HepG2 (cell line): ENCODE measurements at regions not wholly inside any gene's neighbourhood (a gene's known extent, or its start where the extent isn't known, plus 50 kb on each side); places are given as distances from the start of the nearest gene placed in this dataset.
A peak's percentile ranks its signal among the peaks of the same experiment; 100 is the strongest.

Experiments
- ATAC-seq: fragments of 200-7000 bp; cut with Tn5 transposase; 3 replicates; pipeline ENCODE4 v1.9.1; 2020; ENCODE audit warnings: mild to moderate bottlenecking, moderate library complexity
- BruUV-seq: library from RNA; stranded (reverse); fragments of 400-500 nt; replicated peaks from 2 replicates; lab custom pipeline; 2021; lab: Mats Ljungman, UMichigan
- CTCF ChIA-PET: fragments of 300-600 bp; formaldehyde crosslinking; extraction: SDS; loops from one replicate; lab custom pipeline; 2021; ENCODE audit warnings: low total read pairs, inconsistent platforms, low intra/inter-chr PET ratio; lab: Yijun Ruan, JAX
- POLR2A ChIA-PET: fragments of 350-600 bp; sonication (Branson Sonifier 250); formaldehyde crosslinking; loops from one replicate; lab custom pipeline; 2020; ENCODE audit warnings: antibody characterized with exemption, inconsistent platforms; lab: Yijun Ruan, JAX
- DNase-seq: peaks from one replicate; pipeline ENCODE4 v3.0.0-alpha.2; 2015; ENCODE audit warnings: low spot score
- FAIRE-seq: peaks from 3 replicates; lab custom pipeline; 2011; peaks lifted over from hg19 to GRCh38; lab: Jason Lieb, UNC
- H2AFZ ChIP-seq: one replicate; pipeline ENCODE4 v1.6.1; 2011; ENCODE audit warnings: low read length, inconsistent platforms
- H3K27ac ChIP-seq: fragments of 300-600 bp; 3 replicates; pipeline ENCODE4 v1.8.0; 2011; ENCODE audit warnings: mixed run types, mild to moderate bottlenecking, mixed read lengths, low read length, inconsistent platforms; ENCODE audit not compliant: insufficient read depth; ENCODE audit errors: extremely low read length
- H3K27me3 ChIP-seq, 2 experiments: fragments of 200-600 bp in 1 of 2; 2 replicates in 1 of 2; 3 replicates in 1 of 2; pipeline versions ENCODE4 v1.6.0 to v1.8.0; 2011; ENCODE audit warnings: low read length in 2 of 2, mild to moderate bottlenecking in 2 of 2, moderate library complexity in 2 of 2, inconsistent platforms in 1 of 2; ENCODE audit not compliant: insufficient read depth in 2 of 2, control insufficient read depth in 1 of 2
- H3K36me3 ChIP-seq, 2 experiments: fragments of 200-600 bp in 1 of 2; replicated peaks in 1 of 2; 2 replicates in 1 of 2; 3 replicates in 1 of 2; pipeline versions ENCODE4 v1.5.1 to v1.8.0; 2011; ENCODE audit warnings: low read length in 2 of 2, inconsistent platforms in 1 of 2; ENCODE audit not compliant: insufficient read depth in 2 of 2, control insufficient read depth in 1 of 2
- H3K4me1 ChIP-seq: 2 replicates; pipeline ENCODE4 v1.5.1; 2012; ENCODE audit warnings: low read length, inconsistent platforms; ENCODE audit not compliant: insufficient read depth
- H3K4me2 ChIP-seq: 2 replicates; pipeline ENCODE4 v1.6.0; 2011; ENCODE audit warnings: low read depth, low read length, inconsistent platforms
- H3K4me3 ChIP-seq, 3 experiments: fragments of 200-600 bp in 1 of 3; sonication (generic), shearing (Covaris generic) in 1 of 3; replicated peaks in 1 of 3; 2 replicates each; pipeline ENCODE4 v1.5.1; 2011 to 2016; ENCODE audit warnings: low read length in 3 of 3, inconsistent platforms in 2 of 3, low read depth in 2 of 3, mild to moderate bottlenecking in 2 of 3, control low read depth in 1 of 3, mixed read lengths in 1 of 3; ENCODE audit not compliant: insufficient read depth in 1 of 3
- H3K79me2 ChIP-seq: one replicate; pipeline ENCODE4 v1.6.1; 2011; ENCODE audit warnings: low read length, inconsistent platforms; ENCODE audit not compliant: insufficient read depth
- H3K9ac ChIP-seq: 2 replicates; pipeline ENCODE4 v1.6.0; 2011; ENCODE audit warnings: mild to moderate bottlenecking, low read depth, low read length, inconsistent platforms; ENCODE audit not compliant: insufficient read depth
- H3K9me3 ChIP-seq: 2 replicates; pipeline ENCODE4 v1.5.1; 2012; ENCODE audit warnings: mild to moderate bottlenecking, low read length
- H4K20me1 ChIP-seq: 2 replicates; pipeline ENCODE4 v1.6.0; 2011; ENCODE audit warnings: inconsistent platforms, mild to moderate bottlenecking, low read length, moderate library complexity; ENCODE audit not compliant: insufficient read depth
- IRF2 ChIP-seq: IDR thresholded peaks from 2 replicates; pipeline ENCODE4 v1.6.1; 2018; ENCODE audit warnings: missing genetic modification reagents, missing compliant biosample characterization
- KLF13 ChIP-seq: sonication (generic); formaldehyde crosslinking; IDR thresholded peaks from 2 replicates; pipeline ENCODE4 v1.4.0; 2020; ENCODE audit warnings: mild to moderate bottlenecking, missing genetic modification reagents
- KLF6 ChIP-seq: IDR thresholded peaks from 2 replicates; pipeline ENCODE4 v1.8.0; 2016; ENCODE audit warnings: missing biosample characterization, missing genetic modification reagents
- MLLT10 ChIP-seq: sonication (generic); formaldehyde crosslinking; IDR thresholded peaks from 2 replicates; pipeline ENCODE4 v1.4.0; 2020; ENCODE audit warnings: missing genetic modification reagents
- PAX8 ChIP-seq: sonication (generic); formaldehyde crosslinking; IDR thresholded peaks from 2 replicates; pipeline ENCODE4 v1.8.0; 2022; ENCODE audit warnings: mild to moderate bottlenecking, missing genetic modification reagents, borderline replicate concordance
- PHB2 ChIP-seq: fragments of 450-650 bp; IDR thresholded peaks from 2 replicates; pipeline ENCODE4 v1.6.1; 2018; ENCODE audit not compliant: partially characterized antibody
- POGK ChIP-seq: sonication (generic); formaldehyde crosslinking; conservative IDR thresholded peaks from 2 replicates; pipeline ENCODE4 v1.8.0; 2022; ENCODE audit warnings: mild to moderate bottlenecking, moderate library complexity, missing genetic modification reagents
- SIX4 ChIP-seq: sonication (generic); formaldehyde crosslinking; IDR thresholded peaks from 2 replicates; pipeline ENCODE4 v1.4.0; 2020; ENCODE audit warnings: missing genetic modification reagents
- SP2 ChIP-seq: sonication (generic); formaldehyde crosslinking; IDR thresholded peaks from 2 replicates; pipeline ENCODE4 v1.5.1; 2020; ENCODE audit warnings: mild to moderate bottlenecking, missing genetic modification reagents
- ZNF331 ChIP-seq: sonication (generic); formaldehyde crosslinking; IDR thresholded peaks from 2 replicates; pipeline ENCODE4 v1.4.0; 2020; ENCODE audit warnings: missing genetic modification reagents
- ZNF367 ChIP-seq: sonication (generic); formaldehyde crosslinking; IDR thresholded peaks from 2 replicates; pipeline ENCODE4 v1.4.0; 2020; ENCODE audit warnings: missing genetic modification reagents, borderline replicate concordance
- ZNF460 ChIP-seq: sonication (generic); formaldehyde crosslinking; IDR thresholded peaks from 2 replicates; pipeline ENCODE4 v1.5.1; 2020; ENCODE audit warnings: missing genetic modification reagents, mild to moderate bottlenecking, borderline replicate concordance
- ZNF788 ChIP-seq: sonication (generic); formaldehyde crosslinking; IDR thresholded peaks from 2 replicates; pipeline ENCODE4 v1.5.0; 2020; ENCODE audit warnings: mild to moderate bottlenecking, missing genetic modification reagents, borderline replicate concordance
- ZSCAN21 ChIP-seq: sonication (generic); formaldehyde crosslinking; IDR thresholded peaks from 2 replicates; pipeline ENCODE4 v1.8.0; 2022; ENCODE audit warnings: mild to moderate bottlenecking, missing genetic modification reagents, moderate library complexity, borderline replicate concordance
- WGBS: methylation state at CpG from one replicate; pipeline ENCODE4 v1.1.6; 2017; ENCODE audit warnings: low lambda C conversion rate; 5-methylcytosine and 5-hydroxymethylcytosine counted together
- in situ Hi-C: cut with HindIII; loops from 2 replicates; pipeline ENCODE4 v1.10.0; 2017; ENCODE audit warnings: low pct_unique_long_range_greater_than_20kb; ENCODE audit not compliant: extremely low pct_ligation_motif_present
- intact Hi-C: fragments of 100-400 bp; cut with micrococcal nuclease; formaldehyde crosslinking; loops from one replicate; pipeline ENCODE4 v1.10.0; 2022; ENCODE audit not compliant: unreplicated experiment
- TF ChIP-seq, protein P1 (sequence below): sonication (generic); formaldehyde crosslinking; IDR thresholded peaks from 2 replicates; pipeline ENCODE4 v1.9.0; 2021; ENCODE audit warnings: missing genetic modification reagents, mild to moderate bottlenecking, borderline replicate concordance
- TF ChIP-seq, protein P2 (sequence below): sonication (generic); formaldehyde crosslinking; IDR thresholded peaks from 2 replicates; pipeline ENCODE4 v1.4.0; 2020; ENCODE audit warnings: mild to moderate bottlenecking, missing genetic modification reagents

DNA sequence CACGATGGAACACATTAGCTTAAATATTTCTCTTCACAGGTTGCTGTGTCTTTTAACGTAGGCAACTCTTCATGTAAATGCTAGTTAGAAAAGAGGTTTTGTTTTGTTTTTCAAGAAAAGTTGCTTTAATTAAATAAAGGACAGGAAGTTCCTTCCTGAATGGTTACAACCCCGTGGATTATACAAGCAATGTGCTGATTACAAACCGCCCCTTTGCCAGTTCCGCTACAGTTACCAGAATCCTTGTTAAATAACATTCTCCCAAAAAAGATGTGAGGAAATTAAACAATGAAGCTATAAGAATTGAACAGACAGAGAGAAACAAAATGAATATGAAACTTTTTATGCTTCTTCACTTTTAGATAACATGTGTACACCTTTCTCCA, 75.1 kb downstream of the LYZL2 start (continued):
- TF ChIP-seq, protein P1, sequence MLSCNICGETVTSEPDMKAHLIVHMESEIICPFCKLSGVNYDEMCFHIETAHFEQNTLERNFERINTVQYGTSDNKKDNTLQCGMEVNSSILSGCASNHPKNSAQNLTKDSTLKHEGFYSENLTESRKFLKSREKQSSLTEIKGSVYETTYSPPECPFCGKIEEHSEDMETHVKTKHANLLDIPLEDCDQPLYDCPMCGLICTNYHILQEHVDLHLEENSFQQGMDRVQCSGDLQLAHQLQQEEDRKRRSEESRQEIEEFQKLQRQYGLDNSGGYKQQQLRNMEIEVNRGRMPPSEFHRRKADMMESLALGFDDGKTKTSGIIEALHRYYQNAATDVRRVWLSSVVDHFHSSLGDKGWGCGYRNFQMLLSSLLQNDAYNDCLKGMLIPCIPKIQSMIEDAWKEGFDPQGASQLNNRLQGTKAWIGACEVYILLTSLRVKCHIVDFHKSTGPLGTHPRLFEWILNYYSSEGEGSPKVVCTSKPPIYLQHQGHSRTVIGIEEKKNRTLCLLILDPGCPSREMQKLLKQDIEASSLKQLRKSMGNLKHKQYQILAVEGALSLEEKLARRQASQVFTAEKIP (CRISPR knock-in tag): no peak

DNA sequence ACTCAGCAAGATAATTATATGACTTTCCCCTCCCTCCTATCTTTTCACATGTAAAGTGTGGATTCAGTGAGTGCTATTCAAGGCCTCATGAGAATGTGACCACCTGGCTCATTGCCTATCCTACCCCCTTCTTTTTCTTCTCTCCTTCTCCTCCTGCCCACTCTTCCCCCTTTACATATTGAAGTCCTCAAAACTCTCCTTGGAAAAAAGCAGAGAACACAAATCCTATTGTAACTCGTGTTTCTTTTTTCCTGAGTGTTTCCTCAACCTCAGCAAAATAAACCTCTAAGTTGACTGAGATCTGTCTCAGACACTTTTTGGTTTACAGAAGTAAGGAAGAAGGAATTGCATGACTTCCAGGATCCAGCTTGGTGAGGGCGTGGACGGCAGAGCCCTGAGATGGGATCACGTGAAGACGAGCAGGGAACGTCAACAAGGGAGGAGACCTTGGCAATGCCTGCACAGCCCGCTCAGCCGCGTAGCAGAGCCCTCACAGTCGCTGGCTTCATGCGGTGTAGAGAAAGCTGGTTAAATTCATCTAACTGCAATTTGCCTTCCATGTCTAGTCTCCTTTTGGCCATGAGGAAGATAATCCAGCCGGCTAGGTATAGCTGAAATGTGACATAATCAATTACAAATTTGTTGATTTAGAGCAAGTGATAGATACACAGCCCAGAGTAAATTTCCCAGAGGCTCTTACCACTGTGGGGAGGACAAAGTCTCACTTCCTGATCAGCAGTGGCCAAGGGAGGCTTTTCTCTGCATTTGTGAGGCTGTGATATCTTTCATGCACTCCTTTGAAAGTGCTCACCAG, 75.7 kb downstream of the LYZL2 start:
- Histone ChIP-seq H3K4me2 (peak overlapping the region; percentile 75), H3K36me3 (no peaks in the 10 kb centered on the region), H3K9ac (peak overlapping the region; percentile 56), H3K27ac (peak overlapping the region; percentile 49), H3K9me3 (no peaks in the 10 kb centered on the region), H2AFZ (peak overlapping the region; percentile 66), H3K79me2 (no peaks in the 10 kb centered on the region), H3K4me1 (peaks cover 45% of the 10 kb centered on the region), H4K20me1 (no peaks in the 10 kb centered on the region), H3K4me3 (peak overlapping the region; percentile 2 to 63 (median 41)), H3K27me3 (no peaks in the 10 kb centered on the region)
- FAIRE-seq: peak; percentile 84
- peak; percentile 57 for DNase-seq
- whole genome bisulfite sequencing: 6% methylated on average over 10 of the region's 12 CpGs
- ChIA-PET POLR2A (interaction anchor here (0.6 to 3.4 kb wide), 8 partner anchors 9 to 120 kb away, joined by 3 to 24 read pairs (median 4); partner anchors contain the start of gene MAP3K8), CTCF (no interaction called here)
- in situ Hi-C loops: no loop called here
- intact Hi-C loops: no loop called here
- no TSS peak for BruUV-seq
- peak; percentile 96 for ATAC-seq
- no peak for TF ChIP-seq PHB2
- no peak for TF ChIP-seq POGK (CRISPR knock-in tag)
- TF ChIP-seq ZNF460 (CRISPR knock-in tag): no peak
- TF ChIP-seq, protein P2, sequence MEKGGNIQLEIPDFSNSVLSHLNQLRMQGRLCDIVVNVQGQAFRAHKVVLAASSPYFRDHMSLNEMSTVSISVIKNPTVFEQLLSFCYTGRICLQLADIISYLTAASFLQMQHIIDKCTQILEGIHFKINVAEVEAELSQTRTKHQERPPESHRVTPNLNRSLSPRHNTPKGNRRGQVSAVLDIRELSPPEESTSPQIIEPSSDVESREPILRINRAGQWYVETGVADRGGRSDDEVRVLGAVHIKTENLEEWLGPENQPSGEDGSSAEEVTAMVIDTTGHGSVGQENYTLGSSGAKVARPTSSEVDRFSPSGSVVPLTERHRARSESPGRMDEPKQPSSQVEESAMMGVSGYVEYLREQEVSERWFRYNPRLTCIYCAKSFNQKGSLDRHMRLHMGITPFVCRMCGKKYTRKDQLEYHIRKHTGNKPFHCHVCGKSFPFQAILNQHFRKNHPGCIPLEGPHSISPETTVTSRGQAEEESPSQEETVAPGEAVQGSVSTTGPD: no peak
- TF ChIP-seq PAX8 (CRISPR knock-in tag): 0 out of 2 replicates have a peak, but pooled peaks have one; percentile 47
- TF ChIP-seq ZNF367 (CRISPR knock-in tag): no peak
- 0 out of 2 replicates have a peak, but pooled peaks have one; percentile 28 for TF ChIP-seq KLF6 (CRISPR knock-in tag)
- no peak for TF ChIP-seq IRF2 (CRISPR knock-in tag)
- TF ChIP-seq SP2 (CRISPR knock-in tag): no peak
- no peak for TF ChIP-seq ZSCAN21 (CRISPR knock-in tag)
- TF ChIP-seq SIX4 (CRISPR knock-in tag): no peak
- TF ChIP-seq ZNF331 (CRISPR knock-in tag): peak; percentile 80
- peak; percentile 26; the same call in 1 of the 2 replicates for TF ChIP-seq ZNF788 (CRISPR knock-in tag)
- no peak for TF ChIP-seq KLF13 (CRISPR knock-in tag)
- TF ChIP-seq MLLT10 (CRISPR knock-in tag): no peak
